ENCODE measurements at regions not wholly inside any gene's neighbourhood (a gene's known extent, or its start where the extent isn't known, plus 50 kb on each side); places are given as distances from the start of the nearest gene placed in this dataset.
"Not testable (repeated sequence)": the region's sequence is repeated elsewhere in the genome, so short reads cannot be mapped to it uniquely, and the experiment has no call there.

DNA sequence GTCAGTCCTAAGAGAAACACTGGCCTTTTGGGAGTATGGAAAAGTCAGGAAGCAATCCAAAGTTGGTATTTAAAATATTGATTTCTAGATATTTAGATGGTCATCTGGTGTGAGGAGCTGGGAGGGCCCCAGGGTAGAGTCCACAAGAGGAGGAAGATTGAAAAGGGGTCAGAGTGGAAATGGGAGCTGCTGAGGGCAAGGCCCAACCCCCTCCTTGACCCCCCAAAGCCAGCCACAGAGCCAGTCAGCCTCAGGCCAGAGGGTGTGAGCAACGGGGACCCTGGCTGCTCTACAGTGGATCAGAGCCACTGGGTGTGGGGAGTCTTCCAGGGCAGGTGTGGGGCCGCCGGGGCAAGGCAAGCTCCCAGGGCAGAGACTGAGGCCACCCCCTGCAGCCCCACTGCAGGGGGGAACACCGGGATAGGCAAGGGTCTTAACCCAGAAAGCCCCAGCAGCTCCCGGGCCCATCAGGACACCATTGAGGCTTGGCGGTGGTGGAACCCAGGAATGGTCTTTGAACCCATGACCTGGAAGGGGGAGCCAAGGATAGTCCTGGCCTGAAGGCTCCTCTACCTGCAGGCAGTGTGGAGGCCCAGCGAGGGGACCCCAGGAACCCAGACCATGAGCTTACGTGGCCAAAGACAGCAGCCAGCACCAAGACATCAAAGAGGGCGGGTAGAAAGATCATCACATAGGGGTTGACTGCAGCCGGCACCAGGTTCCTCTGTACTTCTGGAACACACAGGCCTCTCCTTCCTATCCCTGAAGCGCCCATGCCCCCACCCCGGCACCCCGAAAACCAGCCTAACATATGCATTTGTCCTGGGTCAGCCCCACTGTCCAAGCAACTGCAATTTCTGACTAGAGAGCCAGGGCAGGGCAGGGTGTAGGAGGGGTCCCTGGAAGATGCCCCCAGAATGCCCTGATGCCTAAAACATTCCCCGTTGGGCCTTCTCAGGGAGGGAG is 51.3 kb upstream of the CSPG4 start:
- not testable (repeated sequence) for DNase-seq (ENCODE audit: low read depth)

DNA sequence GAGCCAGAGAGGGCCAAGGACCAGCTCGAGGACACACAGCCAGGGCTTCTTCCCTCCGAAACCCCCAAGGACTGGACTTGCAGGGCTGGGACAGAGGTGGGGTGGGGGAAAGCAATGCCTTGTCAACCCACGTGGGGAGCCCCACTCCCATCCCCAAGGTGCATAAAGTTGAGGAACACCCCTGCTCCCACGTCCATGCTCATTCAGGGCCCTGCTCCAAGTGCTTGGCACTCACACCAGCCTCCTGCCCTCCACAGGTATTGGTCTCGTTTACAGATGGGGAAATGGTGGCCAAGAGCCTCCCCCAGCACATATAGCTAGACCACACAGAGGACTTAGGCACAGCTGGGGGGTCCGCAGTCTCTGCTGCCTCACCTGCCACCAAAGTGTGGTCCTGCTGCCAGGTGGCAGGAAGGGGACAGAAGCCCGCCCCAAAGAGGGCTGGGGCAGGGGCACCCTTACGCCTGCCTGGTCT is 50.5 kb upstream of the CSPG4 start:
- no peak for DNase-seq (ENCODE audit: low read depth)

Measured in iris pigment epithelial cell (primary cell).